22Rv1 (cell line): ENCODE measurements at regions not wholly inside any gene's neighbourhood (a gene's known extent, or its start where the extent isn't known, plus 50 kb on each side); places are given as distances from the start of the nearest gene placed in this dataset.

Experiments
- CTCF ChIP-seq: fragments of 450-650 bp; IDR thresholded peaks from 2 replicates; pipeline ENCODE4 v1.5.1; 2017; ENCODE audit warnings: mild to moderate bottlenecking
- ZFX ChIP-seq: fragments of 450-650 bp; IDR thresholded peaks from 2 replicates; pipeline ENCODE4 v1.6.1; 2017; ENCODE audit warnings: antibody characterized with exemption, borderline replicate concordance

GRCh38 chr16:19980632-19981265, 92.9 kb downstream of the GPR139 start:
- TF ChIP-seq CTCF (peak; percentile 77), ZFX (no peak)
